GM19240 (cell line): ENCODE measurements at regions not wholly inside any gene's neighbourhood (a gene's known extent, or its start where the extent isn't known, plus 50 kb on each side); places are given as distances from the start of the nearest gene placed in this dataset.
A peak's percentile ranks its signal among the peaks of the same experiment; 100 is the strongest.

Experiments
- DNase-seq: peaks from one replicate; pipeline ENCODE4 v3.0.0; 2011; ENCODE audit warnings: low spot score; ENCODE audit not compliant: insufficient read length

- DNase-seq: no peak
These were observed 127.8 kb upstream of the NR4A3 start for GRCh38 chr9:99693888-99694287.

- DNase-seq: no peak
These were observed 127.3 kb upstream of the NR4A3 start for GRCh38 chr9:99694393-99694792.

GRCh38 chr9:99699396-99699795, 122.3 kb upstream of the NR4A3 start:
- DNase-seq: no peak

GRCh38 chr9:99712214-99712613, 109.5 kb upstream of the NR4A3 start:
- no peak for DNase-seq

GRCh38 chr9:99713838-99714306, 107.8 kb upstream of the NR4A3 start:
- DNase-seq: no peak

- no peak for DNase-seq
These were observed 103.1 kb upstream of the NR4A3 start for GRCh38 chr9:99718631-99719030.

GRCh38 chr9:99720455-99721050, 101.1 kb upstream of the NR4A3 start:
- peak; percentile 23 for DNase-seq

DNA sequence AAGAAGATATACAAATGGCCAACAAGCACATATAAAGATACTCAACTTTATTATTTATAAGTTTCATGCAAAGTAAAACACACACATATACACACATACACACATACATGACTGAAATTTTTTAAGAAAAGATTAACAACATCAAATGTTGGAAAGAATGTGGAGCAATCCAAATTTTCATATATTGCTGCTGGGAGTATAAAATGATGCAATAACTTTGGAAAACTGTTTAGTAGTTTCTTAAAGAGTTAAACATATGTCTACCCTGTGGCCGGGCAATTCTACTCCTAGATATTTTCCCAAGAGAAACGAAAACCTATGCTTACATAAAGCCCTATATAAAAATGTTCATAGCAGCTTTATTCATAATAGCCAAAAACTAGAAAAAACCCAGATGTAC, 99.8 kb upstream of the NR4A3 start:
- DNase-seq: no peak

DNA sequence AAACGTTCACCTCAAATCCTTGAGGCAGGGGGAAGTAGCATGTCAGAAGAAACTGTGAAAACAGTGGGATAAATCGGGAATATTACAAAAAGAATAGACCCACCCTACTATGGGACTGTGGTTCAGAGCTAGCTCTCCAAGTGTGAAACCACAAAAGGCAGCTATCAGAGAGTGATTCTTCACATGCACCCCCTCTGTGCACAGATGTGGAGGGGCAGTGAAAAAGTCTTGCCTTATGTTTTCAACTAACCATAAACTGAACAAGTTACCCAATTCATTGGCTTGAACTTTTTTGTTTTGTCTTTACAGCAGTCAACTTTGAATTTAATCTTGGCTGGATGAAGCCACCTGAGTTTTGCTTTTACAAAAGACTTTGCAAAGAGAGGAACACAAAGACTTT, 98.8 kb upstream of the NR4A3 start:
- DNase-seq: no peak

DNA sequence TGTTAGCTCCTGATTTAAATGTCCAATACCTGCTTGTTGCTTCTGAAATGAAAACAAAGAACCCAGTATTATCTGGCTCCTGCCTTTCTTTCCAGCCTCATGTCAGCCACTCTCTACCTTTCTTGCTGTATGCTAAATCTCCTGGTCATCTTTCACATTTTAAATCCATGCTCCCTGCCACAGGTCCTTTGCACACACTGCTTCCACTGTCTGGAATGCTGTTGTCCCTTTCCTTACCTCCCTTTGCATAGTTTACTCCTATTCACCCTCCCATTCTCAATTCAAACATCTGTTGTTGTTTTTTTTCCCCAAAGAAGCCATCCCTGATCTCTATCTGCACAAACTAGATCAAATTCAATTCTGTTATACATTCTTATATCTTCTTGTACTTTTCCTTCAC, 97.0 kb upstream of the NR4A3 start:
- DNase-seq: no peak

DNA sequence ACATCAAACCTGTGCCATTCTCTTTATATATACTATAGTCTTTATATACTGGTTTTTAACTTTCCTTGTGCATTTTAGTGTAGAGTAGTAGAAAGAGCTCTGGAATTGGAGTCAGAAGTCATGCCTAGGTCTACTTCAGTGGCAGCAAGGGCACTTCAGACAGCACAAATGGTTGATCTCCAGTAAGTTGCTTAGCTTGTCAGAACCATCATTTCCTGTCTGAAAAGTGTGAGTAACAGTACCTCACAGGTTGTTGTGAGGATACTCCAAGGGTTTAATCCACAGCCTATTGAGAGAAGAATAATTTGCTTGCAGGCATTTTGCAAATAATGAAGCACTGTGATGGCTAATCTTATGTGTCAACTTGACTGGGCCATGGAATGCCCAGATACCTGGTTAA, 95.8 kb upstream of the NR4A3 start:
- no peak for DNase-seq

DNA sequence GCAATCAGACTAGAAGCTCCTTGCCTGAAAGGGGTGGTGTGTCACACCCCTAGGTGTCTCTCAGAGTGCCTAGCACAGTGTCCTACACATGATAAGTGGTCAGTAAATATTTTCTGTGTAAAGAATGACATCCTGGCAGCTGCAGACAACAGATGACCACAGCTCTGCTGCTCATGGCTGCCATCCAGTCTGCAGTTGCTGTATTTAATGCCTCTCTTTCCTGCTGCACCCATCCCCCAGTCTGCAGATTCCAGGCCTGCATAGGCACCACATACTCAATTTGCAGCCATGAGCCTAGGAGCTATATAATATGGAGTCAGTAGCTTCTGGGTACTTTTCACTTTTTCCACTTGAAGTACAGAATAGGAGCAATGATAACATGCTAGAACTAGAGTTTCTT, 94.9 kb upstream of the NR4A3 start:
- no peak for DNase-seq

DNA sequence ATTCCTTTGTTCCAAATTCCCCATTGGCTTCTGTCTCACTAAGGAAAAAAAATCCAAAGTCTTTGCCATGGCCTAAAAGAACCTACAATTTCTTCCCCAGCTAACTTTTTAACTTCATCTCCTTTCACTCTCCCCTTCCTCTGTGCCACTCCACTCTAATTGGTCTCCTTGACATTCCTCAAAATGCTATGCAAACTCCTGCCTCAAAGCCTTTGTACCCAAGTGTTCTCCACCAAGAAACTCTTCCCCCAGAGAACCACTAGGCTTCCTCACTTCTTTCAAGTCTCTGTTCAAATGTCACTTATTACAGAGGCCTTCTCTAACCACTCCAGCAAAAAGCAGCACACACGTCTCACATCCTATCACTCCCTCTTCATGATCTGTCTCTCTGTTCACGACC, 91.6 kb upstream of the NR4A3 start:
- no peak for DNase-seq

- DNase-seq: no peak
These were observed 89.7 kb upstream of the NR4A3 start for GRCh38 chr9:99731950-99732349.

- no peak for DNase-seq
These were observed 89.0 kb upstream of the NR4A3 start for GRCh38 chr9:99732715-99733114.

- DNase-seq: no peak
These were observed 86.6 kb upstream of the NR4A3 start for GRCh38 chr9:99735041-99735440.

DNA sequence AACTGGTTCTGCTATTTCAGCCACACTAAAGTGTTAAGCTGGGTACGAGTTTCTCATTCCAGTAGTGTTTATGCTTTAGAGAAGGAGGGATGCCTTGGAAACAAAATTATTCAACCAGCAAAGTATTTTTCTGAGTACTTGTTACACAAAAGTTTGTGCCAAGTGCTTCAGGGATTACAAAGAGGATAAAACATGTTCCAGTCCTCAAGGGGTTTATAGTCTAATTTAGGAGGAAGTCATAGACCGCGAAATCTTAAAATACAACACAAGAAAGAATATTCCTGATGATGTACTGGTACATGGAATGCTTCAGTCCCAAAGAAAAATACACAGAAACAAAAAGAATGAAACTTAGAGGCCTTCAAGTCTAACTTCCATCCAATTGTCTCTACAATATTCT, 85.4 kb upstream of the NR4A3 start:
- DNase-seq: no peak

GRCh38 chr9:99737649-99738048, 84.0 kb upstream of the NR4A3 start:
- DNase-seq: no peak

- no peak for DNase-seq
These were observed 78.7 kb upstream of the NR4A3 start for GRCh38 chr9:99743006-99743405.

DNA sequence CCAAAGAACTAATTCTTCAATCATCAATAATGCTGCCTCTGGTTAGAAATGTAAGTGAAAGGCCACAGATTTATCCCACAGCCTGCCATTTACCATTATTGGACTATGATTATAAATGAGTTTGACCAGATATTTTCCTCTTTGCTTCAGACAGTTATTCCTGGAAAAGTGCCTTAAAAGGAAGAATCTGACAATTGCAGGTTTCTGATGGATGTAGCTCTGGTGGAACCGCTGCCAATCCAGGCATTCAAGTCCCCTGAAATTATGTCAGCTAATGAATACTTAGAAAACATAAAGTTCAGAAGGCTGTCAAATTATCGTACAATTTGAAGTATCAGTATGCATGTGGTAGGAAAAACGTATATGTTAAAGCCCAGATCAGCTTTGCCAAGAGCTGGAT, 78.2 kb upstream of the NR4A3 start:
- DNase-seq: no peak

- DNase-seq: no peak
These were observed 77.6 kb upstream of the NR4A3 start for GRCh38 chr9:99744132-99744531.

- no peak for DNase-seq
These were observed 76.6 kb upstream of the NR4A3 start for GRCh38 chr9:99745085-99745484.

- DNase-seq: no peak
These were observed 75.3 kb upstream of the NR4A3 start for GRCh38 chr9:99746406-99746805.

DNA sequence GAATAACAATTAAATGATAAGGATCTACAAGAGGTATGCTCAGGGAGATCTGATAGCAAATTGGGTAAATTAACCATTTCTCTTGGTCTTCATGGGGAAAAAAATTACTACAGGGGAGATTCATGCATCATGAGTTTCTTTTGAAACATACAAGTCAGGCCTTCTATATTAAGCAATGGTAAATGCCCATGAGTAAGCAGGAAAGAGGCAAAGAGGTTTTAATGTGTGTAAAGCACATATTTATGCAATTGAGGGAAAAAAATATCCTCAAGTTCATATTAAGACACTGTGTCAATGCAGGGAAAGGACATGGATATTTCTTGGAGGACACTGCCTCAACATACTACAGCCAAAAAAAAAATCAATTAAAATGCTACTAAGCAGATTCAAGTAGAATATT, 73.4 kb upstream of the NR4A3 start:
- DNase-seq: no peak
